HG02970 (cell line): ENCODE measurements at regions not wholly inside any gene's neighbourhood (a gene's known extent, or its start where the extent isn't known, plus 50 kb on each side); places are given as distances from the start of the nearest gene placed in this dataset.

Source experiments
- ATAC-seq: cut with Tn5 transposase; IDR thresholded peaks from one replicate; pipeline ENCODE4 v1.9.1; 2021; ENCODE audit warnings: mild to moderate bottlenecking, moderate library complexity, moderate number of reproducible peaks; ENCODE audit not compliant: unreplicated experiment, low FRiP score

GRCh38 chr15:60093273-60094067 lies 89.4 kb downstream of the FOXB1 start:
- no peak for ATAC-seq

DNA sequence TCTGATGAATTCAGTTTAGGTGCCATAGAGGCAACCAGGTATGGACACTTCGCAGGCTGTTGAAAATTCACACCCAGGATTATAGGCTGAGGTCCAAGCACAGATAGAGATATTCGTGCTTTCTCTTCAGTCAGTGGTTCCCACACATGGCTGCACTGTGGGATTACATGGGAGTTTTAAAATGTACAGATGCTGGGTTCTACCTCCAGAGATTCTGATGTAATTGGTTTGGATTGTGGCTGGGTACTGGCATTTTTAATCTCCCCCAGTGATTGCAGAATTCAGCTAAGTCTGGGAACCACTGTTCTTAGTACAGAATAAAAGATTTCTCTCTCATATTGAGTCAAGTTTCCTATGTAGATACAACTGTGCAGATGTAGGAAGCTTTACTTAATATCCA lies 91.6 kb downstream of the FOXB1 start:
- ATAC-seq = no peak

GRCh38 chr15:60096157-60096556 lies 92.0 kb downstream of the FOXB1 start:
- no peak for ATAC-seq

DNA sequence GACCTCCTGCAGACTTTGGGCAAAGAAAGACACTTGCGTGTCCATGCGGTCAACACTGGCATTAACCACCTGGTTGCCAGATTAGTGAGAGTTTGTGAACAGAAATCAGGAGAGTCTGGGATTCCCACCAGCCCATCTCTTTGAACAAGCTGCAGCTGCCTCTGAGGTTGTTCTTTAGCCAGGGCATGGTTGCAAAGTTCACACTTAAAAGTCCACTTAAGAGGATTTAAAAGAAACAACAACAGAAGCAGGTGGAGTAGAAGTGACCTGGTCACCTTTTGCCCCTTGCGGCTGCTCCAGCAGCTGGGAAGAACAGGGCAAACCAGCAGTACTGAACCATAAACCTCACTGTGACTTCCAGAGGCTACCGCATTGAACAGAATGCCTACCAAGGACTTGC lies 97.3 kb downstream of the FOXB1 start:
- ATAC-seq = no peak

DNA sequence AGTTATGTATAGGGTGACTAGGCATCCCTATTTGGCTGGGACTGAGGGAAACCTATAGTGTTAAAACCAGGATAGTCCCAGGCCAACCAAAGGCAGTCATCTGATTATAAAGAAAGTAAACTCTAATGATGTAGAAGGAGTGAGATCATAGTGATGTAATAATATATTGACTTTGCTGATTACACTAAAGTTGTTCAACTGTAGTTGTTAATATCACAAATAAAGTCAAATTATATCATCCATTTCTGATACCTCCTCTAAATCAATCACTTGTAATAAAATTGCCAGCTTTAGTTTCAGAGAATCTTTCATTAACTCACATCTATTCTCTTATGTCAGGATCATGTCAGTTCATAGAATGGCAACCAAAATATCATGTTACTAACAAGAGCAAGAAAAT lies 98.6 kb downstream of the FOXB1 start:
- no peak for ATAC-seq

- ATAC-seq = no peak
These were observed 106.8 kb downstream of the FOXB1 start for GRCh38 chr15:60110909-60111308.

DNA sequence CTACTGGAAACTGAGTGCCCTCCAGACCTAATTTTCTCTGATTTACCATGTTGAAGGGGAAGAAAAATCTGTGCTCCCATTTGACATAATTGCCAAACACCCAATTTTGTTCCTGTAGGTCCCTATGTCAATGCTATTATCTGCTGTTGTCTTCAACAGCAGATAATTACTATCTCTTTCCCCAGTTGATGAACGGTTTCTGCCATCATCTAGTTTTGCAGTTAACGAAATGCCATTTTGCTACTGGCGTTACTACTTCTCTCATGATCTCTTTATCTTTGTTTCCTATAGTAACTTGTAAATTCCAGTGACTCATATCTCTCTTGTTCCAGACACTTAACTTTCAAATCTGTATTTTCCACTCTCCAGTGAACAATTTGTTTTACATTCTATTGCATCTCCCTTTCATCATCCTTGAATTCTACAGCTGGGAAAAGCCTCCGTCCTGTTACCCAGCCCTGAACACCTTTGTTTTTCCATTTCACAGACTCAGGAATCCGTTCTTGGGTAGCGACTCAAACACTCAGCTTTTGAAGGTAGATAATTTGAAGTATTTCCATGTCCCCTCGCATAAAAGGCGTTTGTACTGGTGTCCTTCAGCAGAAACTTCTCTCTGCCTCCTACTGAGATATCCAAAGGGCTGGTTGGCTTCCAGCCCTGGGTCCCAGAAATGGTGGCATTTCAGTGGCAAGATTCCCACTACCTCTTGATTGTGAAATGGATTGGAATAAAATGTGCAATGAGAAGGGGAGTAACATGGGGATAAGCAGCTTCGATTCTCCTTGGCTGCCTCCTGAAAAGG lies 111.7 kb downstream of the FOXB1 start:
- no peak for ATAC-seq

DNA sequence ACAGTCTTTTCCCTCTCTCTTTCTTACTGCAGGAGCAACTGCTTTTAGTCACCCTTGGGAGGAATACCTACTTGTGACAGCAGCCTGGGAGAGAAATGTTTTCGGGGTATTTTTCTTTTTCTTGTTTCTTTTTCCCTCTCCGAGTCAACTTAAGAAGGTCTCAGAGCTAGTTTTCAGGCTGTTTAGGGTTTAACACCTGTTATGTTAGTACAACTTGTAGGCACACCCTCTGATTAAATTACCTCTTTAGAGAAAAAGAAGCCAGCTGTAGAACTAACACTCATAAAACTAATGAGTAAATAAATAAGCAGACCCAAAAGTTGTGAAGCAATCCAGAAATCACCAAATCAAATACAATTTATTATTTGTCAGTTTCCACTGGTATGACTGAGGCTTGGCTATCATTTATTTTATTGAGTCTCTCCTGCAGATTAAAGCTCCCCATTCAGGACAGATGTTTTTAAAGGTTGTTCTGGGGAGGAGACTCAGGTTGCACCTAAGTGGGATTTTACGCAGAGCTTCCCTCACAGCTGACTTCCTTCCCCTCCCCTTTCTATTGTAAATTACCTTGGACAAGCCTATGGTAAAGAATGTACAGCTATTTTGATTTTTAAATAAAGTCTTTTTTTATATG lies 112.5 kb downstream of the FOXB1 start:
- ATAC-seq = no peak

DNA sequence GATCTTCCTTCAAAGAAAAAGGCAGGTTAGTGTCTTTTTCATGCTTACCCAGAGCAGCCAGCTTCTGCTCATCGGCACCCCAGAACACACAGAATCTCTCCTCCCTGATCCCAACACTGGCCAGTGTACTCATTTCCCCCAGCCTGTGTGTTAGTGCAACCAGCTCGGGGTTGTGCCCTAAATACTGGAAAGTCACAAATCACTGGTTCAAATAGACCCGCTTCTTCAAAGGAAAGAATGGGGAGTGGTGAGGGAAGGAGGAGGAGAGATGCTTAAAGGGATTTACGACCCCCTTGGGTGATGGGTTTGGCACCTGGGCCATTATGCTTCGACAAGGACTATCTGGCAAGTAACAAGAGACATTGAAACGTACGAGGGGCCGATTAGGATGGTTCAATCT lies 114.0 kb downstream of the FOXB1 start:
- ATAC-seq = no peak

- no peak for ATAC-seq
These were observed 114.5 kb downstream of the FOXB1 start for GRCh38 chr15:60118626-60119025.

- ATAC-seq = no peak
These were observed 115.0 kb downstream of the FOXB1 start for GRCh38 chr15:60119101-60119500.

DNA sequence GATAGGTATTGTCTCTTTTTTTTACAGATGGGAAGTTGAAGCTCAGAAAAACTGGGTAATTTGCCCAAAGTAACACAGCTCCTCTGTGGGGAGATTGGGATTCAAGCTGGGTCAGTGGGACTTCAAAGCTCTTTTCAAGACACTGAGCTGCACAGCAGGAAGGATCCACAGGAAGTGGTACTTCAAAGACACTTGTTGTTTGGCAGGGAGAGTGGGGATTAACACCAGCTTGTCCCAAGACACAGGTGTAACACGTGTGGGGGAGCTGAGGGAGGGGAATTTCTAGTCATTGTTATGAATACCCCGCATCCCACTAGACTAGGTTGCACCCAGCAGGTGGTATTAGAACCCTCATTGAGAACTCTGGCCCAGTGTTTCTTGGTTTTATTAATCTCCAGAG lies 116.0 kb downstream of the FOXB1 start:
- no peak for ATAC-seq

- no peak for ATAC-seq
These were observed 117.7 kb downstream of the FOXB1 start for GRCh38 chr15:60121845-60122244.

- ATAC-seq = no peak
These were observed 118.6 kb downstream of the FOXB1 start for GRCh38 chr15:60122691-60123090.

DNA sequence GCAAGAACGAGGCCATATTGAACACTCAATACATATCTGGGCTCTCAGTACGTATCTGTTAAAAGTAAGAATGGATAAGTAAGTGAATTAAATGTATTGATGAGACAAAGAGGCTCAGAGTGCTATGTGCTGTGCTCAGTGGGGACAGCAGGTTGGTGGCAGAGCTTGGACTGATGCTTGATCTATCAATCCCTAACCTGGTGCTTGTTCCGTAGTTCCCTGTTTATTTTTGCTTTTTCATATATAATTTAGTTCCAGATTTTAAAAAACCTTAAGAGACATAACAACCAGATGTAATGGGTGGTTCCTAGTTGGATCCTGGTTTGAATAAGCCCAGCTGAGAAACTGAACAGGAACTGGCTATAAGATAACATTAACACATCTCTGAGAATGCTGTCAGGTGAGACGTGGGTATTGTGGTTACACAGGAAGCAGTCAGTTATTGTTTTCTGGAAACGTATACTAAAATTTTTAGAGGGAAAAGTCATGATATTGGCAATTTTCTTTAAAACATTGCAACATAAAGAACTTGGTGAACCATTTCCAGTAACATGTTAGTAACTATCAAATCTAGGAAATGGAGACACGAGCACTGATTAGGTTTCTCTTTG lies 120.5 kb downstream of the FOXB1 start:
- no peak for ATAC-seq

- no peak for ATAC-seq
These were observed 121.2 kb downstream of the FOXB1 start for GRCh38 chr15:60125334-60125733.

DNA sequence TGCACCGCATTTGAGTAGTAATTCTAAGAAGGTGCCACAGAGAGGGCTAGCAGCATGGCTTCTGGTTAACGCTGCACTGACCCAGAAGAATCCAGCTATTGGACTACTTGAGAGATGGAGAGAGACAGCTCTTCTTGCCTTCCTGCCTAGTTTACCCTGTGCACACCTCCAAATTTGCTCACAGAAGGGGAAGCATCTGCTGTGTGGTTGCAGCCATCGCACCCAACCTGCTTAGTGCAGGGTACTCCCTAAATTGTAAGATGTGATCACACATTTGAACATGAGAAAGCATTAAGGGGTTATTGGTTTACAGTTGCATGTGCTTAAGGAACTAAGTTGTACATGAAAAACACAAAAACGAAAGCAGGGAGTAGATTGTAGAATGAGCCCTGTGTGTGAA lies 122.1 kb downstream of the FOXB1 start:
- no peak for ATAC-seq

- ATAC-seq = no peak
These were observed 122.5 kb downstream of the FOXB1 start for GRCh38 chr15:60126661-60127060.

DNA sequence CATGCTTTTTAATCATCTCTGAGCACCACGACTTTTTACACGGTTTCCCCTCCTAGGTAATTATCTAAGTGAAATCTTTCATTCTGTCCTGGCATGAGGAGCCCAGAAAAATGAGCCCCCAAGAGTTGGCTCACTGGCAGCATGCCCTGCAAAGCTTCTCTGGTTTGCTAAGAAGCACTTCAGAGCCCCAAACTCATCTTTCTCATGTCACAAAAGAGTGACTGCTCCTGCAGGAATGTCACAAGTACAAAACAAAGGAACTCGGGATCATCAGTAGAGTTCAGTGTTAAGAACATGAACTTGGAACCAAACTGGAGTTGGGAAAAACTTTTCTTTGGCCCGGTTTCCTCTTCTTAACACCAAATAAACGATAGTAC lies 123.9 kb downstream of the FOXB1 start:
- no peak for ATAC-seq

DNA sequence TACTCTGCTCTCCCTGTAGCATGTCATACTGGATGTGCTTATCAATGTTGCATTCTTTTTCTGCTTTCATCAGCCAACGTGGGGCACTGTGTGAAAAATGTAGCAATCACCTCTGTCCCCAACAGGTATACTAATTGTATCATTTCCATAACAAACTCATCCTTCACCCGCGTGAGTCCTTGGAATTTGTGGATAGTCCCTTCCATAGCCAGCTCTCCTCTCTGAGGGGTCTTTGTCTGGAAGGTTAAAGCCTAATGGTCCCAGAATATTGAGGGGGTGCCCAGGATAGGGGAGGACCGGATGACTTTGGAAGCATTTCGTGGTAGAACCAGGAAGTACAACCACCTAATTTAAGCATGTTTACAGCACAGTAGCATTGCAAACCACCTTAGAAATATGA lies 124.6 kb downstream of the FOXB1 start:
- no peak for ATAC-seq

DNA sequence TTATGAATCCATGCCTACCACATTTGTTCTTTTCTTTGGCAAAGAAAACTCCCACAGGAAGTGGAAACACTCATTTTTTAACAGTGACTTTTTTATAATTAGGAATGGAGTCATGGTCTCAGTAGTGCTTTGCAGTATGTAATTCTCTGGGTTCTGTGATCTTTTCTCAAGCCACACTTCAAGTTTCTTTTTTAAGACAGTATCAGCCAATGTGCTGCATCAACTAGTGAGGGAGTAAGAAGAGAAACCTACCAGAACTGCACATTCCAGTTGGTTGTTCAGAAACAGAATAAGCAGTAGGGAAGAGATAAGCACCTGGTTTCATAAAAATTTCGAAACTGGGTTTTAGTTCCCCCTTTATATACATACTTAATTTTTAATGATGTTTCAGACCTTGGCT lies 126.3 kb downstream of the FOXB1 start:
- ATAC-seq = no peak
